ENCODE measurements at regions not wholly inside any gene's neighbourhood (a gene's known extent, or its start where the extent isn't known, plus 50 kb on each side); places are given as distances from the start of the nearest gene placed in this dataset.

DNA sequence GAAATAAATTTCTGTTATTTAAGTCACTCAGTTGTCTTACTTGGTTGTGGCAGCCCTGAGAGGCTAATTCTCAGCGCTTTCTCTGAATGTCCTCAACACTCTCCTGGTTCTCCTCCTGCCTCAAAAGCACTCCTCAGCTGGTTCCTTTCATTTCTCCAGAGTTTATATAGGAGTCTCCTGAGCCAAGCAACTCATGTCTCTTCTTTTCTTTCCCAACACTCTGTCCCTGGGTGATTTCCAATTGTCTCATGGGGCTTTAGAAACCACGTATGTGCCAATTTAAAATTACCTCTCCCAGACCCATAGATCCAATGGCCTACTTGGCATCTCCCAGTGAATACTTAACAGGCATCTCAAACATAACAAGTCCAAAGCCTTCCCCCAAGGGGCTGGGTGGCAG lies 184.3 kb downstream of the TTC32 start:
- no TSS peak for BruUV-seq (replicated peaks)
- Histone ChIP-seq H3K4me3 (ENCODE audit: low read length) (no peak overlapping the region), H3F3A (ENCODE audit: low read length, unreplicated experiment) (no peaks in the 10 kb centered on the region), H3K9ac (ENCODE audit: low read length) (no peak overlapping the region), H3K9me2 (replicated peaks; ENCODE audit: low read length) (no peaks in the 10 kb centered on the region), H3K9me3 (ENCODE audit: low read length) (no peaks in the 10 kb centered on the region), H3K4me2 (ENCODE audit: low read length) (no peak overlapping the region), H3K27me3 (ENCODE audit: low read length) (no peaks in the 10 kb centered on the region), H3K27ac (ENCODE audit: low read length) (no peak overlapping the region), H3K4me1 (ENCODE audit: insufficient read depth, low read length) (no peaks in the 10 kb centered on the region), H4K20me1 (ENCODE audit: low read length) (no peaks in the 10 kb centered on the region), H3K79me2 (ENCODE audit: low read length) (no peaks in the 10 kb centered on the region), H2AFZ (ENCODE audit: low read length) (no peak overlapping the region), H3K36me3 (ENCODE audit: low read depth, low read length) (no peaks in the 10 kb centered on the region)
- DNase-seq (no peak), ATAC-seq (no peak)
- POLR2A ChIA-PET (ENCODE audit: unreplicated experiment): no interaction called here
- intact Hi-C loops (cut with micrococcal nuclease): no loop called here
- no peak for TF ChIP-seq CTCF (conservative IDR thresholded peaks at IDR 0.05; ENCODE audit: low read depth, low read length)
- no peak for TF ChIP-seq EZH2phosphoT487 (IDR thresholded peaks at IDR 0.05; ENCODE audit: borderline replicate concordance, low read length)
- TF ChIP-seq EZH2 (IDR thresholded peaks at IDR 0.05; ENCODE audit: low read length, unreplicated experiment): no peak
- CTCF ChIA-PET: no interaction called here

DNA sequence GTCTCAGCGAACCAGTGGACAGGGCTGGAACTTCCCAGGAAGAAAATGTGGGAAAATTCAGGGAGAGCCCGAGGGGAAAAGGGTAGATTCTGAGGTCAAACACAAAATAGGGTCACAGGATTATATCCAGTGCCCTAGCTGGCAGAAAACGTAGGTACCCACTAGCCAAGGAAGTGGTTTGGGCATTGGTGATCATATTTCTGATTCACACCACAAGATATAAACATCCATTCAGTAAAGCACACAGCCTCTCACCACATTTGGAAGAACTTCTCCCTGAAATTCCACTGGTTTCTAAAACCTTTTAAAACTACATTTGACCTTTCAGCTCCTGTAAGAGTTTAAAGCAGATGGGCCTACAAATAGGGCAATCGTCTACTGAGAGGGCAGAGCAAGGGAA lies 186.9 kb downstream of the TTC32 start:
- no peak for ATAC-seq
- no peaks in the 10 kb centered on the region for H3K36me3 ChIP-seq (ENCODE audit: low read depth, low read length)
- POLR2A ChIA-PET (ENCODE audit: unreplicated experiment): no interaction called here

DNA sequence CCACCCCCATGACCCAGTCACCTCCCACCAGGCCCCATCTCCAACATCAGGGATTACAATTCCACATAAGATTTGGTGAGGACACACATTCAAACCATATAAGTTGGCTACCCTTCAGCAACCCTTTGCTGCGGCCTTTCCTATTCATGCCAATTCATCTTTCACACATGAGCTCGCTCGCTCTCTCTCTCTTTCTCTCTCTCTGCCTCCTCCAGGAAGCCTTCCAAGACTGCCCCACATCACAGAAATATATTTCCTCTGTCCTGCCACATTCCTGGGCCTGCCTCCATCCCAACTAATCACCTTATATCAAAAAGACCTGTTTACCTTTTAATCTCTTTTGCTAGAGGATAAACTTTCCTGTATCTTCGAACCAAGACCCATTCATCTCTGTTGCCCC lies 188.9 kb downstream of the TTC32 start:
- intact Hi-C loops (cut with micrococcal nuclease): no loop called here
- Histone ChIP-seq H3K36me3 (ENCODE audit: low read depth, low read length) (no peaks in the 10 kb centered on the region), H3K4me3 (ENCODE audit: low read length) (no peak overlapping the region), H4K20me1 (ENCODE audit: low read length) (no peaks in the 10 kb centered on the region), H3F3A (ENCODE audit: low read length, unreplicated experiment) (no peaks in the 10 kb centered on the region), H3K27ac (ENCODE audit: low read length) (no peak overlapping the region), H2AFZ (ENCODE audit: low read length) (no peak overlapping the region), H3K4me1 (ENCODE audit: insufficient read depth, low read length) (peaks cover 12% of the 10 kb centered on the region), H3K9me3 (ENCODE audit: low read length) (no peaks in the 10 kb centered on the region), H3K27me3 (ENCODE audit: low read length) (no peaks in the 10 kb centered on the region), H3K4me2 (ENCODE audit: low read length) (no peak overlapping the region), H3K9me2 (replicated peaks; ENCODE audit: low read length) (no peaks in the 10 kb centered on the region), H3K79me2 (ENCODE audit: low read length) (no peaks in the 10 kb centered on the region), H3K9ac (ENCODE audit: low read length) (no peak overlapping the region)
- ChIA-PET POLR2A (ENCODE audit: unreplicated experiment) (no interaction called here), CTCF (no interaction called here)
- TF ChIP-seq EZH2phosphoT487 (IDR thresholded peaks at IDR 0.05; ENCODE audit: borderline replicate concordance, low read length) (no peak), CTCF (conservative IDR thresholded peaks at IDR 0.05; ENCODE audit: low read depth, low read length) (no peak), EZH2 (IDR thresholded peaks at IDR 0.05; ENCODE audit: low read length, unreplicated experiment) (no peak)
- ATAC-seq: no peak
- no peak for DNase-seq
- BruUV-seq (replicated peaks): no TSS peak

More for the DNA sequence above, 186.9 kb downstream of the TTC32 start:
- no peak overlapping the region for H2AFZ ChIP-seq (ENCODE audit: low read length)
- H3K27ac ChIP-seq (ENCODE audit: low read length): no peak overlapping the region
- TF ChIP-seq EZH2phosphoT487 (IDR thresholded peaks at IDR 0.05; ENCODE audit: borderline replicate concordance, low read length): no peak
- no peak for TF ChIP-seq CTCF (conservative IDR thresholded peaks at IDR 0.05; ENCODE audit: low read depth, low read length)
- TF ChIP-seq EZH2 (IDR thresholded peaks at IDR 0.05; ENCODE audit: low read length, unreplicated experiment): no peak
- H3K9me2 ChIP-seq (replicated peaks; ENCODE audit: low read length): no peaks in the 10 kb centered on the region
- H3F3A ChIP-seq (ENCODE audit: low read length, unreplicated experiment): no peaks in the 10 kb centered on the region
- H3K27me3 ChIP-seq (ENCODE audit: low read length): no peaks in the 10 kb centered on the region
- H3K4me3 ChIP-seq (ENCODE audit: low read length): no peak overlapping the region
- intact Hi-C loops (cut with micrococcal nuclease): no loop called here
- BruUV-seq (replicated peaks): no TSS peak
- H3K79me2 ChIP-seq (ENCODE audit: low read length): no peaks in the 10 kb centered on the region
- no peaks in the 10 kb centered on the region for H3K9me3 ChIP-seq (ENCODE audit: low read length)
- DNase-seq: no peak
- H3K4me2 ChIP-seq (ENCODE audit: low read length): no peak overlapping the region
- H3K4me1 ChIP-seq (ENCODE audit: insufficient read depth, low read length): peaks cover 12% of the 10 kb centered on the region
- H3K9ac ChIP-seq (ENCODE audit: low read length): no peak overlapping the region
- CTCF ChIA-PET: no interaction called here
- H4K20me1 ChIP-seq (ENCODE audit: low read length): no peaks in the 10 kb centered on the region

Data from PC-3 (cell line).